HG02884 (cell line): ENCODE measurements at regions not wholly inside any gene's neighbourhood (a gene's known extent, or its start where the extent isn't known, plus 50 kb on each side); places are given as distances from the start of the nearest gene placed in this dataset.

Experiments used
- ATAC-seq: cut with Tn5 transposase; IDR thresholded peaks from one replicate; pipeline ENCODE4 v1.9.1; 2021; ENCODE audit warnings: mild to moderate bottlenecking, moderate library complexity; ENCODE audit not compliant: unreplicated experiment

DNA sequence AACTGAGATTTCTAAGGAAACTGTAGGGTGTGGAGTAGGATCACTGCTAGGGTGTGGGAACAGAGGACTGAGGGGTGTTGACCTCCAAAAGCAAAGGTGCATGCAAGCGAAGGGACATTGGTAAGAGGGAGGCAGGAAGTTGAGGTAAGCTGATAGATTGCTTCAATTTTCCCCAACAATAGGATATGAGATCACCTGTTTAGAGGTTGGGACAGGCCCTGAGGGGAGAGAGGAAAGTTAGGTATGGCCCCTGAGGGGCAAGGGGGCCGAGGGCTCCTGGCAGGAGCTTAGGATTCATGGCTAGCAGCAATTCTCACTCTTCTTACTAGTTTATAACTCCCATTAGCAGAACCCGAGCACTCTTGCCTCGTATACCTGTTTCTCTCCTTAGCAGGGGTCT is 106.8 kb upstream of the RPS6KA2 start:
- ATAC-seq: no peak

DNA sequence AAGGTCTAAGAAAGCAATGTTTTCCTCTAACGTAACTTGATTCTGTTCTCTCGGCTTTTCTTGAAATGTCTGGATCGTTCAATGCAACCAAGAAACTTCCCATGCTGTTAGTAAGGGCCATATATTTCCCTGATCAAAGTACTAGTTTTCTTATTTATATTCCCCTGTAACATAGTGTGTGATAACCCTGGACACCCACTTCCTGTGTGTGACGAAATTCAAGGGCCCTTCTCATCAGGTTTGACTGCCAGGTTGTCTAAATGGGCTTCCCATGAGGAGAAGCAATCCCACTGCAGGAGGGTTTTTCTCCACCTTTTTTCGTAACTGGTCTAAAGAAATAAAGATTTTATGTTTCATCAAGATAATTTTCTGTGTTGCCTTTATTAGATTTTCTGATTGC is 102.6 kb upstream of the RPS6KA2 start:
- no peak for ATAC-seq

DNA sequence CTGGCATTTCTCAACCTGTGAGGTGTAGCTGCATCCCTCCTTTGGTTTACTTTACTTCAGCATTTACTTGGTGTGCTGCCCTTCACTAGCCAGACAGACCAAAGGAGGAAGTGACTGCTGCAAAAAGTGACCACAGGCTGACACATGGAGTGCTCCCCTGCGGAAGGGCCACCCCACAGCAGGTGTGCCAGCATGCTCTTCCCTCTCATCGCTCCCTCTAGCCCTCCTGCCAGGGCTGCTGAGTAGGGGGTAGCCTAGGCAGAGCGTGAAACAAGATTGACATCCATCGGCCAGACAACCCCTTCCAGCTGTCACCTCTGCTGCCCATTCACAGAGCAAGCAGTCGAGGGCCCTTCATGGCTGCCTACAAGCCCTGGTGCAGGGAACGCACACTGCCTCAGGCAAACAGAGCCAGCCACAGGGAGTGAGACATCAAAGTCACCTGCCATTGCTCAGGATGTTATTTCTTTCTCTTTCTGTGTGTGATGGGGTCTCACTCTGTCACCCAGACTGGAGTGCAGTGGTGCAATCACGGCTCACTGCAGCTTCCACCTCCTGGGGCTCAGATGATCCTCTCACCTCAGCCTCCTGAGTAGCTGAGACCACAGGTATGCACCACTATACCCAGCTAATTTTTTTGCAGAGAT is 102.0 kb upstream of the RPS6KA2 start:
- no peak for ATAC-seq

DNA sequence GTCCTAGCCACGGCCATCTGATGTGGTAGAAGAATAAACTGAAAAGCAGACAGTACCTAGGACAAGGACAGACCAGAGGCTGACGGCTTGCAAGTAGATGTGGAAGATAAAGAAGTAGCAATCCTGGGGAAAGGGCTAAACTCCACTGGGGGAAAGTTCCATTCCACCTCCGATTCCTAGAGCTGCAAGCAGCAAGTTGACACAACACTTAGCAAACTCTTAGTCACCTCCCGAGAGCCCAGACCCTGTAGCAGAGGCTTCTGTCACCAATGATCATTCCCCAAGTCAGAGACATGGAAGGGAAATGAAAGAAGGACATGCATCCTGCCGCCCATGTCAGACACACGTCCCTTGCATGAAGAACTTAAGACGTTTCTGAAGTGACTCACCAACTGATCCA is 99.2 kb upstream of the RPS6KA2 start:
- no peak for ATAC-seq

DNA sequence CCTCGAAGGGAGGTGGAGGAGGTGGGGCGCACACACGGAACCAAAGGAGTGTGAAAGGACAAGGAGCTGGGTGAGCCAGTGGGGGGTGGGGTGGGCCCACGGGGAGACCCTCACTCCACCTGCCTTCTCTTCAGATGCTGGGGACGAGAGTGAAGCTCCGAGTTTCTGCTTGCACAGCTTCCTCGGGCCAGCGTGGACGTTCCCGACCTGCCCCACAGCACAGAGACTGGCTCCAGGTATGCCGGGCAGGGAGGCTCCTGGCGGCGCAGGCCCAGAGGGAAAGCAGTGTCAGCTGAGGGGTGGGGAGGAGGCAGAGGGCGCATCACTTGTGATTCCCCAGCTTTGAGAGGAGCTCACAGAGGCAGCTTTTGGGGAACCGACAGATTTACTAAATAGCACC is 98.5 kb upstream of the RPS6KA2 start:
- ATAC-seq: no peak

DNA sequence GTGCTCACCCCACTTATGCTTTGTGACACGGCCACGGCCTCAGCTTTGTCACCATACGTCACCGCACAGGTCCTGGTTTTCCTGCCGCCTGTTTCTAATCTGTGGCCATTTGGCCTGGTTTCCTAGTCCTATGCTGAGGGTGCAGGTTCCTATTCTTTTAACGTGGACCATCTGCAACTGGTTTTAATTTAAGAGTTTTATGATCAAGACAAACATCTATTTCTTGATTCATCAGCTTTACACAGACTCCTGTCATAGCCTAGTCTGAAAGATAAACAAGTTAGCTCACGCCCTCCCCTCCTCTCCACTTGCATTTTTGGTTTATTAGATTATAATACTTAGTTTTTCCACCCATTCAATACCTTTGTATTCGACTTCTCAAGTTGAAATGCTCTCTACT is 97.5 kb upstream of the RPS6KA2 start:
- ATAC-seq: no peak

DNA sequence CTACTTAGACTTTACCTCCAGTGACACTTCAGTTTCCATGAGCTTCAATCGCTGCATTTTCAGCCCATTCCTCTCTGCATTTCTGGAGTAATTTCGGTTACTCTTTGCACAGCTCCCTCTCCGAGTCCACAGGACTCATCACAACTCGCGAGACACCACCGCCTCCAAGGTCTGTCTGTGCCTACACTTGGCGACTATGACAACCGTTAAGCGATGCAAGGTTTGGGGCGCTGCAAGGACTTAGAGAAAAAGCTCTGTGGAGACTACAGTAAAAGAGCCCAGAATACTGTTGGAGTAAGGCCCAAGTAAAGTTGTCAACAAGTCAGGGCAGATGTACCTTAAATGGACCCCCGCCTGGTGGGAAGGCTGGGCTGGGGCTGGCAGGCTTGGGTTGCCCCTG is 95.7 kb upstream of the RPS6KA2 start:
- no peak for ATAC-seq

DNA sequence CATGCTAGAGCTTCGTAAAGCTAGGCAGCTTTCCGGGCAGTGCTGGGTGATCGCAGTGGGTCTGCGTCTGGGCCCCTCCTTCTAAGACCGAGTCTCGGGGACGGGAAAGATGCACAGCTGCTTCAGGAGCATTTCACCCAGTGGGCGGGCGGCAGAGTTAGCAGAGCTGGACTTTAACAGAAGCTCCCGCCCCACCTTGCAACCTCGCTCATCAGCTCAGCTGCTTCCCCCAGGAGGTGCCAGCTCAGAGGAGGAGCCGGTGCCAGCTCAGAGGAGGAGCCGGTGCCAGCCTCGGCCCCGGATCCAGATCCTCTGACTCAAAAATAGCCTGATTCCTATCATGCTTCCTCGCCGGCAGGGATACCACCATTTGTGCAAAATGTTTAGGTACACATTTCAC is 94.5 kb upstream of the RPS6KA2 start:
- ATAC-seq: no peak

DNA sequence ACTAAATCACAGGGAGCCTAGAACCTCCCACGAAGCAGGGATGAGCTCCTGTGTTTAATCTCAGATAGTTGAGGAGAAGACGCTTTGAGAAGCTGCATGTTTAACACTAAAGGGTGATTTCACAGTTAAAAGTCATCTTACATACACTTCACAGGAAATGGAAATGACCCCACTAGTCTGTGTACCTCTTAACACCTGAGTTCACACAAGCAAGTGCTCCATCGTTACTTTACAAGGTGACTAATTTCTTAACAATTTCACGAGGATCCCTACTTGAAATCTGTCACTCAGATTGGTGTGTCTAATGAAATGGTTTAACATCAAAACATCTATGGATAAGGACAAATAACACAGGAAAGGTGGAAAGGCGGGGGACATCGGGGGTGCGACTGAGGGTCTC is 93.8 kb upstream of the RPS6KA2 start:
- no peak for ATAC-seq

DNA sequence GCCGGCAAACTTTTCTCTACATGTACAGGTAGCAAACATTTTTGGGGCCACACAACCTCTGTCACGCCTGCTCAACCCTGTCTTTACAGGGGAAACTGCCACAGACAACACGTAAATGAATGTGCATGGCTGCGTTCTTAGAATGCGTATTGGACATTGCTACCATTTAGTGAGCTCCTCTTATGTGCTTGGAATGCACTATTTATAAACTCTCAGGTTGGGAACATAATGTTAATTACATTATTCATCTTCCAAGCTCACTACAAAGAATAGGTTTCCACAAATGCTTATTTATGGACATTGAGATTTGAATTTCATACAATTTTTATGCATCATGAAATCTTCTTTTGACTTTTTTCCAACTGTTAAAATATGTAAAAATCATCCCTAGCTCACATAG is 92.0 kb upstream of the RPS6KA2 start:
- no peak for ATAC-seq

DNA sequence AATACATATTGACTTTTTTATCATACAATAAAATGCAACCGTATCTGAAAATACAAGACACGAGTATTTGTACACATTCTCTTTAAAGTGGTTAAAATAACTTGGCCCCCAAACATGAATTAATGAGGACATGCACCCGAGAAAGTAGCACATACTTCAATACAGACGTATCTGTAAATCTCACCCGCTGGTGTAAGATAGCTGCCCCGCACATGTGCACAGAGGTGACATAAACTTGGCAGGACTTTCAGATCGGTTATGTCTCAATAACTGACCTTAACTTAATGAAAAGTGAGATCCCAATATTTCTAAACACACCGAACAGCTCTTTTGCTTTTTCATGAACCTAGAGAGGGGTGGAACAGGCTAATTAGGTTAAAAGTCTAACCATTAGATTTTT is 91.5 kb upstream of the RPS6KA2 start:
- ATAC-seq: no peak

DNA sequence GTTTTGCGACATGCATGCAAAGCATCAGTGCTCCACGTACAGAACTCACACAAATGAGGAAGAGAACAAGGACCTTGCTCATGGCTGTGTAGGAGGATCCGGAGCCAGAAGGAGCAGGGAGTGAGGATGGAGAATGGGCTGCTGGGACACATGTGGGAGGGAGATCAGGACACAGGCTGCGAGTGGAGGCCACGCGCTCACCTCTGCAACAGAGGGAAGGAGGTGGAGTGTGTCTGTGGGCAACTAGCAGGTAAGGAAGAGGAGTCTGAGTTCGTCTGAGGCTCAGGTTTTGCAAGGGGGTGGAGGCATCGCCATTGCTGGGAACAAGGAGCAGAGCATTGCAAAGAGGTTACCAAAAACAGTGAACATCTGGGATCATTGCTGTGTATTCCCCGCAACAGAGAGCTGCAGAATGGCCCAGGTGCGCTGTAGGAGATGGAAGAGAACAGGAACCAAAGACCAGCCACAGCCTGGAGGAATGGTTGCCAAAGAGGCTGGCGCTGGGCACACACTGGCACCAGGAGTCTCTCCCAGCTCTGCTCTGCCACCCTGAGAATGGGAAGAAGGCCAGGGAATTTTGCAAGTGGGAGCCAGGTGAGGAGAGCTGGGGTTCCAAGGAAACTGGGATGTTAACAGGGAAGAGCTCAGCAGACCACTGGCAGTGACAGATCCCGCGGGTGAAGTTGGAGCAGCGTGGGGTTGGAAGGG is 90.0 kb upstream of the RPS6KA2 start:
- no peak for ATAC-seq

DNA sequence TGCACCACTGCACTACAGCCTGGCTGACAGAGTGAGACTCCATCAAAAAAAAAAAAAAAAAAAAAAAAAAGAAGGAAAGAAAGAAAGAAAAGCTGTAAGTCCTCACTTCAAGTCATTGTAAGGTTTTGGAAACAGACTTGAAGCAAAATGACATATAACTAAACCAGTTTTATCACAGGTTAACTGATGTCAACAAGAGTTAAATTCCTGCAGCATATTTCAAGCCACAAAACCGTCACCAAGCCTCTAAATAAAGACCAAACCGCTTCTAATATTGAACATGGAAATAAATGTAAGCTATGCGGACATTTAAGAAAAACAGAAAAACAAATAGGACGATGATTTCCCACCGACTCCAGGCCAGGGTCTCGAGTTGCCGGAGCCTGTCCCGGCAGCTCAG is 88.9 kb upstream of the RPS6KA2 start:
- no peak for ATAC-seq

DNA sequence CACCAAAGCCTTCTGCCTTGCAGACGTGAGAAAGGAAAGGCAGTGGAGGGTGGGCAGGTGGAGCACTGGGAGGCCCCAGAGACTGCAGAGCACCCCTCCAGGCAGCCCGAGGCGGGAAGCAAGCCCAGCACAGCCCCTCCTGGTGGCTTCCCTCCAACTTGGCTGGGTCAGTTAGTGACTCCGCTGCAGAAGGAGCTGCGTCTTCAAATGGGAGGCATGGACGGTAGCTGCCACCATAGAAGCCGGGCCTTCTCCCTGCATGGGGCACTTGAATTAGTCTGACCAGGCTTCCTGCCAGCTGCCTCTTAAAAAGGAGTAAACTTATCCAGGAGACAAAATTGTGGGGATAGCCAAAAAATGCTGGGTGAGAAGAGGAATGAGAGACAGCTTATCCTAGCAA is 88.0 kb upstream of the RPS6KA2 start:
- ATAC-seq: no peak

DNA sequence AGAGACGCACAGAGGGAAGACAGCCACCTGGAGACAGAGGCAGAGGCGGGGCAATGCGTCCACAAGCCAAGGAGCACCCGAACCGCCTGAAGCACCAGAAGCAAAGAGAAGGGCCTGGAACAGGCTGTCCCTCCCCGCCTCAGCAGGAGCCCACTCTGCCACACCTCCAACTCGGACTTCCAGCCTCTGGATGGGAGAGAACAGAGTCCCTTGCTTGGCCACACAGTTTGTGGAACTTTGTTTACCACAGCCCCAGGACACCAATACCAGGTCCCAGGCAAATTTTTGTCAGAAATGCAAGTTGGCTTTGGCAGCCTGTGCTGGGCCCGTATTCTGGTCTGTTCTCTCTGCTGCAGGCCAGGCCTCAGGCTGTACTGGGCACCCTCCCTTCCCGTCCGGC is 87.5 kb upstream of the RPS6KA2 start:
- ATAC-seq: no peak

DNA sequence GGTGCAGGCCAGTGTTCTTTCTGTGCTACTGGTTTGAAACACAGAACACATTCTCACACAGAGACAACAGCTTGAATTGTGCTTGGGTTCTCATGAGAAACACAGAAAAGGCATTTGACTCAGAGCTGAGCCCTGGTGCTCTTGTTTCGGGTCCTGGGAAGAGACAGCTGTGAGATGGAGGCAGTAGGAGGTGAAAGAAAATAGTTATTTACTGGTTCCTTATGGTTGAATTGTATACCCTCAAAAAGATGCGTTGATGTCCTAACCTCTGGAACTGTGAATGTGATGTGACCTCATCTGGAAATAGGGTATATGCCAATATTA is 87.1 kb upstream of the RPS6KA2 start:
- no peak for ATAC-seq

DNA sequence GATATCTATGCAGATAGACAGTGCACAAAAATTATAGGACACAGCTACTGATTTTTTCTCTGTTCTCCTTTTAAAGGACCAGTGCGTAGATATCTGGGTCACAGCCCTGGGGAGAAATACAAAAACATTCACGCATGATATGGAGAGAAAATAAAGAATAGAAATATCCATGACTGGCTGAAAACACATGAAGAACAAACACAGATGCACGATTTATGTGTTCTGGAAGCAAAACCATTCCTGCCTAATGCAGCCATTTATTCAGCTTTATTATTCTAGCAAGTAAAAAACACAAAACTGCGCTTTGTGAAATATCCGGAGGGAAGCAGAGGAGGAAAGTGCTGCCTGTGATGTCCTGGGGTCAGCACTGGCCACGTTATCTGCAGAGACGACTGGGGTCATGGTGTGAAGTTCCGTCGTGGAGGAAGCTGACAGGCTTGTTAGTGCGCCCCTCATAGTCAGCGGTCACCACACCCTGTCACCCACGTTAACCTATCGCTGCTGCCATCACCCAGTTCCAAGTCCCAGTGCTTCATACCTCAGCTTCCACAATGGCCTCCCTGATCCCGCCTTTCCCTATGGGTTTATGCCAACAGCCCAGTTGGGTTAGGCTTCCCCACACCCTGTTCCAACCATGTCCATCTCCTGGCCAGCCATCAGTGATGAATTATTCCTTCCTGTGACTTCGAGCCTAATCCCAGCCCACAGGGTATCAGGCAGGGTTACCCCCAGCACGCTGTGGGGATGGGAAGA is 86.6 kb upstream of the RPS6KA2 start:
- ATAC-seq: no peak

DNA sequence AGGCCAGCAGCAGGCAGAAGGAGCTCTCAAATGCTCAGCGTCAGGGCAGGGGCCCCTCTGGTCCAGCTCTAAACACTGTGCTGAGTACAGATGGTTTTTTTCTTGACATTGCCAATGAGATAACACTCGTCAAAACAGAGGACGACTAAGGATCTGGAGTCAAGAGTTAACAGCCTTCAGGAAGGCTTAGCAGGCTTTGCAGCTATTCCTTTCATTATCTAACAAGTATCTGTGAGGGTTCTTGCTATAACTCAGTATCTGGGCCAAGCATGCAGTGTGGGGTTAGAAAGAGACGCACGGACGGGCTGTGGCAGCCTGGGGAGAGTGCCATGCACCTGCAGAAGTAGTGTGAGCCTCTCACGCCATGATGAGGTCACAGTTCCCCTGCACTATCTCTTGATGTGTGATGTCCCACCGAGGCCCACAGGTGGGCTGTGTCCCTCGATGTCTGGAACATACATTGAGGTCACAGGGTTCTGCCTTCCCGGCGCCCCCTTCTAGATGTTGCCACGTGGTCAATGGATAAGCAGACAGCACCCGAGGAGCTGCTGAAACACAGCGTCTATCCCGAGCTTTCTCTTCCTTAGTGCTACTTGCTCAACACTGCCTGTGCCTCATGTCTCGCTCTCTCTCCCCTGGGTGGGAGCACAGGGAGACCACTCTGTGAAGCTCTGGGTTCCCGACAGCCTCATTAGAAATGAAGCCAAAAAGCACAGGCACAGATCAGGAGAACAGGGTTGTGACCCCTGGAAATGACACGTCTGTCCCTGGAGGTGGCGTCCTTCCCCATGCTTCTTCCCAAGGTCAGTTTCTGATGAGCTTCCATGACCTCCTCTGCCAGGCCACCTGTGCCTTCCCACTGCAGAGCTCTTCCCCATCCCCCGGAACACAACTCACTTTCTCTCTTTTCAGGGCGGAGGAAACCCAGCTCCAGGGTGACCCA is 85.5 kb upstream of the RPS6KA2 start:
- no peak for ATAC-seq

DNA sequence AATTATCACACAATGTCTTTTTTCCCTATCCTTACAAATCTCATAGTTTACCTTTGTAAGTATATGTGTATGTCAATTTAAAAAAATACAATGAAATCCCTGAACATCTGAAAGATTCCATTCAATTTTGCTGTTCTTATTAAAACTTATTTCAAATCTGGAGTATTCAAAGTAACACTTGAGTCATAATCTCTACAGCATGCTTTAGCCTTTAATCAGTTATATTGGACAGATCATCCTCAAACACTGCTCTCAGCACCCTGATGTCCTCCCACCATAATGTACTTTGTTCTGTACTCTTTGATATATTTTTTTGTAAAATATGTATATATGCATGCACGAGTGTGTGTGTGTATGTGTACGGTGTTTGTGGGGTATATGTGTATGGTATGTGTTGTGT is 83.0 kb upstream of the RPS6KA2 start:
- no peak for ATAC-seq

DNA sequence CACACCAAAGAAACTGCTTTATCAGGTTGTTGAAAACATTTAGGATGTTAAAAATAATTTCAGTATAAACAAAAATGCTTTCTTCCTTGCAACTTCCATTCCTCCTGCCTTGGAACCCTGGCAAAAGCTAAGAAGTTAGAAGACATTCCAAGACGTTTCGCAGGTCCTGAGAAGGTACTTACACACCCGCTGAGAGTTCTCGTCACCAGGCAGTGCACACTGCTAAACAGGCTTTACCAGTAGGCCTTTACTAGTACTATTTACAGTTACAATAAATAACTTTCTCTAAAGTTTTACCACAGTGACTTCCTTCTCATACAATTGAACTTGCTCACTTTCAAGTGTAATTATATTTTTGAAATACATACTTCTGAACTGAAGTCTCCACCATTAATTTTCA is 81.4 kb upstream of the RPS6KA2 start:
- no peak for ATAC-seq

DNA sequence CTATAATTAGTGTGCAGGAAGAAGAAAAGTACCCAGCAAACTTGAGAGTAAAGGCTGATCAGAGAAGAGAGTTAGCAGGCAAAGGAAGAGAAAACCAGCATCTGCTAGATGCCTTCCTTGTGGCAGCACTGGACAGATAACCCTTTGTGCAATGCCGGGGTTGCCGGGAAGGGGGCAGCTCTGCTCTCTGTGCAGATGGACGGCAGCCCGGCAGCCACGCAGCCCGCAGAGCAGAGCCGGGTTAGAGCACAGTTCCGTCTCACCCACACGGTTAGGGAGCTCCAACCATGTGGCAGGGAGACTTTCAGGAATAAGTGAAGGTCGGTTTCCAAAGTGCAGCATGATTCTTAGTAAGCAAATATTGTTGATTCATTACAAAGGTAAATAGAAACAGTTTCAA is 80.0 kb upstream of the RPS6KA2 start:
- peak; percentile 79 for ATAC-seq
